ENCODE measurements at regions not wholly inside any gene's neighbourhood (a gene's known extent, or its start where the extent isn't known, plus 50 kb on each side); places are given as distances from the start of the nearest gene placed in this dataset.

GRCh38 chr12:112573141-112573540 is 154.4 kb downstream of the PTPN11 start:
- Histone ChIP-seq H3K27me3 (ENCODE audit: control insufficient read depth in 3 of 3, insufficient read depth in 3 of 3, low read depth in 1 of 3, low read length in 3 of 3) (peaks cover 5 to 33% (median 25%) of the 10 kb centered on the region in 3 experiments), H3K18ac (ENCODE audit: low read length) (no peak overlapping the region)
- WGBS, 2 donors (ENCODE audit: extremely low coverage in 2 of 2, insufficient read length in 2 of 2, insufficient replicate concordance in 1 of 2), result no CpG with 5 or more reads among the region's 2 CpGs

DNA sequence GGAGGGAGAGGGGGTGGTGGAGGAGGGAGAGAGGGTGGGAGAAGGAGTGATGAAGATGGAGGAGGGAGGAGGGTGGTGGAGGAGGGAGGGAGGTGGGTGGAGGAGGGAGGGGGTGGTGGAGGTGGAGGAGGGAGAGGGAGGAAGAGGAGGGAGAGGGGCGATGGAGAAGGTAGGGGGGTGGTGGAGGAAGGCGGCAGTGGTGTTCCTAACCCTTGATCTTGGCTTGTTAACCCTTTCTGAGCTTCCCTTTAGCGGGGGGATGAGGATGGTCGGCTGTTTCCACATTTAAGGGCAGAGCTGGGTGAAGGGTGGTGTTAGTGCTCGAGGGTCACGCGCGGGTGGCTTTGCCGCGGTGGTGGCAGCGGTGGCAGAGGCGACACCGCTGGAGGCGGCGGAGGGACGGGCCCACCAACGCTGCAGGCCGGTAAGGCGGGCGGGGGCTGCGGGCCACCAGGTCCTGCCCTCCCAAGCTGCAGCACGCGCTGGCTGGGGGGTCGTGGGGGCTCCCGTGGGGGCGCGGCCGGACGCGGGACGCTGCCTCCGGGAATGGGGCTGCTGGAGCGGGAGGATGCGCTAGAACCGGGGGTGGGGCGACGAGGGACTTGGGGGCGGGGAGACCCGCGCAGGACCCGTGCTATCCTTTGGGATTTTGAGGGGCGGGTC is 156.3 kb downstream of the PTPN11 start:
- no peak overlapping the region for H2BK120ac ChIP-seq (ENCODE audit: low read depth, low read length)
- no peak overlapping the region for H4K8ac ChIP-seq (ENCODE audit: low read depth, low read length)
- WGBS, 2 donors (ENCODE audit: extremely low coverage in 2 of 2, insufficient read length in 2 of 2, insufficient replicate concordance in 1 of 2), result no CpG with 5 or more reads among the region's 42 CpGs
- H3K9me3 ChIP-seq (replicated peaks in 1 of 2; ENCODE audit: control insufficient read depth in 2 of 2, insufficient read depth in 1 of 2, low read depth in 1 of 2, low read length in 2 of 2), result peaks cover 0 to 5% of the 10 kb centered on the region in 2 donors
- peak overlapping the region; percentile 92 for H3K23ac ChIP-seq (ENCODE audit: low read depth, low read length, poor library complexity)
- peaks cover 6 to 11% of the 10 kb centered on the region in 2 donors for H3K4me1 ChIP-seq (ENCODE audit: control insufficient read depth in 2 of 2, insufficient read depth in 1 of 2, low read depth in 1 of 2, low read length in 2 of 2)
- H3K79me1 ChIP-seq (ENCODE audit: low read depth, low read length), result peaks cover 3% of the 10 kb centered on the region
- H3K36me3 ChIP-seq (replicated peaks in 1 of 2; ENCODE audit: control insufficient read depth in 2 of 2, insufficient read depth in 2 of 2, low read length in 2 of 2), result no peaks in the 10 kb centered on the region
- no peak overlapping the region for H3K27ac ChIP-seq (replicated peaks; ENCODE audit: low read length)
- H2AFZ ChIP-seq (ENCODE audit: low read length), result peak overlapping the region; percentile 56
- H3K4me2 ChIP-seq (ENCODE audit: insufficient read depth, low read length, poor library complexity, severe bottlenecking), result peak overlapping the region; percentile 52
- H3K4me3 ChIP-seq (ENCODE audit: low read length in 2 of 2), result peak overlapping the region in 1 of 2 donors; percentile 70
- no peak overlapping the region for H3K4ac ChIP-seq (ENCODE audit: low read length)
- DNase-seq (ENCODE audit: low spot score), result no peak
- peak overlapping the region; percentile 17 for H2BK12ac ChIP-seq (ENCODE audit: low read length)
- no peak overlapping the region for H4K91ac ChIP-seq (ENCODE audit: low read depth, low read length, poor library complexity)
- H3K27me3 ChIP-seq (ENCODE audit: control insufficient read depth in 3 of 3, insufficient read depth in 3 of 3, low read depth in 1 of 3, low read length in 3 of 3), result peaks cover 5 to 33% (median 25%) of the 10 kb centered on the region in 3 experiments
- no peak overlapping the region for H2BK15ac ChIP-seq (ENCODE audit: low read length)
- H3K14ac ChIP-seq (ENCODE audit: low read length), result peak overlapping the region; percentile 92
- peak overlapping the region; percentile 31 for H2BK5ac ChIP-seq (ENCODE audit: low read length)
- no peak overlapping the region for H3K9ac ChIP-seq (ENCODE audit: low read depth, low read length, poor library complexity)
- H2AK5ac ChIP-seq (ENCODE audit: low read depth, low read length), result peak overlapping the region; percentile 34
- H3K18ac ChIP-seq (ENCODE audit: low read length), result peak overlapping the region; percentile 95

More at GRCh38 chr12:112573141-112573540, 154.4 kb downstream of the PTPN11 start:
- H3K36me3 ChIP-seq (replicated peaks in 1 of 2; ENCODE audit: control insufficient read depth in 2 of 2, insufficient read depth in 2 of 2, low read length in 2 of 2), result no peaks in the 10 kb centered on the region
- peaks cover 6 to 11% of the 10 kb centered on the region in 2 donors for H3K4me1 ChIP-seq (ENCODE audit: control insufficient read depth in 2 of 2, insufficient read depth in 1 of 2, low read depth in 1 of 2, low read length in 2 of 2)
- H2BK120ac ChIP-seq (ENCODE audit: low read depth, low read length), result no peak overlapping the region
- H4K8ac ChIP-seq (ENCODE audit: low read depth, low read length), result no peak overlapping the region
- no peak overlapping the region for H3K4me3 ChIP-seq (ENCODE audit: low read length in 2 of 2)
- H4K91ac ChIP-seq (ENCODE audit: low read depth, low read length, poor library complexity), result no peak overlapping the region
- peaks cover 3% of the 10 kb centered on the region for H3K79me1 ChIP-seq (ENCODE audit: low read depth, low read length)
- no peak overlapping the region for H3K27ac ChIP-seq (replicated peaks; ENCODE audit: low read length)
- H3K23ac ChIP-seq (ENCODE audit: low read depth, low read length, poor library complexity), result no peak overlapping the region
- no peak overlapping the region for H3K9ac ChIP-seq (ENCODE audit: low read depth, low read length, poor library complexity)
- no peak overlapping the region for H3K4ac ChIP-seq (ENCODE audit: low read length)
- no peak overlapping the region for H3K14ac ChIP-seq (ENCODE audit: low read length)
- H2AFZ ChIP-seq (ENCODE audit: low read length), result no peak overlapping the region
- H2AK5ac ChIP-seq (ENCODE audit: low read depth, low read length), result no peak overlapping the region
- H2BK15ac ChIP-seq (ENCODE audit: low read length), result no peak overlapping the region
- H2BK5ac ChIP-seq (ENCODE audit: low read length), result no peak overlapping the region
- no peak overlapping the region for H3K4me2 ChIP-seq (ENCODE audit: insufficient read depth, low read length, poor library complexity, severe bottlenecking)
- H2BK12ac ChIP-seq (ENCODE audit: low read length), result no peak overlapping the region
- peaks cover 0 to 5% of the 10 kb centered on the region in 2 donors for H3K9me3 ChIP-seq (replicated peaks in 1 of 2; ENCODE audit: control insufficient read depth in 2 of 2, insufficient read depth in 1 of 2, low read depth in 1 of 2, low read length in 2 of 2)
- no peak for DNase-seq (ENCODE audit: low spot score)

GRCh38 chr12:112575559-112576067 is 156.9 kb downstream of the PTPN11 start:
- no peak overlapping the region for H4K8ac ChIP-seq (ENCODE audit: low read depth, low read length)
- DNase-seq (ENCODE audit: low spot score), result no peak
- peaks cover 3% of the 10 kb centered on the region for H3K79me1 ChIP-seq (ENCODE audit: low read depth, low read length)
- H3K4me3 ChIP-seq (ENCODE audit: low read length in 2 of 2), result no peak overlapping the region
- no peak overlapping the region for H2BK15ac ChIP-seq (ENCODE audit: low read length)
- H3K4ac ChIP-seq (ENCODE audit: low read length), result no peak overlapping the region
- H2BK120ac ChIP-seq (ENCODE audit: low read depth, low read length), result no peak overlapping the region
- no peak overlapping the region for H2BK12ac ChIP-seq (ENCODE audit: low read length)
- H3K23ac ChIP-seq (ENCODE audit: low read depth, low read length, poor library complexity), result no peak overlapping the region
- WGBS, 2 donors (ENCODE audit: extremely low coverage in 2 of 2, insufficient read length in 2 of 2, insufficient replicate concordance in 1 of 2), result no CpG with 5 or more reads among the region's 22 CpGs
- H2AK5ac ChIP-seq (ENCODE audit: low read depth, low read length), result no peak overlapping the region
- no peak overlapping the region for H3K27ac ChIP-seq (replicated peaks; ENCODE audit: low read length)
- H3K4me1 ChIP-seq (ENCODE audit: control insufficient read depth in 2 of 2, insufficient read depth in 1 of 2, low read depth in 1 of 2, low read length in 2 of 2), result peaks cover 6 to 11% of the 10 kb centered on the region in 2 donors
- H3K18ac ChIP-seq (ENCODE audit: low read length), result no peak overlapping the region
- H3K4me2 ChIP-seq (ENCODE audit: insufficient read depth, low read length, poor library complexity, severe bottlenecking), result peak overlapping the region; percentile 52
- H3K27me3 ChIP-seq (ENCODE audit: control insufficient read depth in 3 of 3, insufficient read depth in 3 of 3, low read depth in 1 of 3, low read length in 3 of 3), result peaks cover 5 to 33% (median 25%) of the 10 kb centered on the region in 3 experiments
- H2BK5ac ChIP-seq (ENCODE audit: low read length), result no peak overlapping the region
- no peak overlapping the region for H3K9ac ChIP-seq (ENCODE audit: low read depth, low read length, poor library complexity)
- no peaks in the 10 kb centered on the region for H3K36me3 ChIP-seq (replicated peaks in 1 of 2; ENCODE audit: control insufficient read depth in 2 of 2, insufficient read depth in 2 of 2, low read length in 2 of 2)
- H2AFZ ChIP-seq (ENCODE audit: low read length), result peak overlapping the region; percentile 56
- peaks cover 0 to 5% of the 10 kb centered on the region in 2 donors for H3K9me3 ChIP-seq (replicated peaks in 1 of 2; ENCODE audit: control insufficient read depth in 2 of 2, insufficient read depth in 1 of 2, low read depth in 1 of 2, low read length in 2 of 2)
- no peak overlapping the region for H3K14ac ChIP-seq (ENCODE audit: low read length)
- H4K91ac ChIP-seq (ENCODE audit: low read depth, low read length, poor library complexity), result no peak overlapping the region

DNA sequence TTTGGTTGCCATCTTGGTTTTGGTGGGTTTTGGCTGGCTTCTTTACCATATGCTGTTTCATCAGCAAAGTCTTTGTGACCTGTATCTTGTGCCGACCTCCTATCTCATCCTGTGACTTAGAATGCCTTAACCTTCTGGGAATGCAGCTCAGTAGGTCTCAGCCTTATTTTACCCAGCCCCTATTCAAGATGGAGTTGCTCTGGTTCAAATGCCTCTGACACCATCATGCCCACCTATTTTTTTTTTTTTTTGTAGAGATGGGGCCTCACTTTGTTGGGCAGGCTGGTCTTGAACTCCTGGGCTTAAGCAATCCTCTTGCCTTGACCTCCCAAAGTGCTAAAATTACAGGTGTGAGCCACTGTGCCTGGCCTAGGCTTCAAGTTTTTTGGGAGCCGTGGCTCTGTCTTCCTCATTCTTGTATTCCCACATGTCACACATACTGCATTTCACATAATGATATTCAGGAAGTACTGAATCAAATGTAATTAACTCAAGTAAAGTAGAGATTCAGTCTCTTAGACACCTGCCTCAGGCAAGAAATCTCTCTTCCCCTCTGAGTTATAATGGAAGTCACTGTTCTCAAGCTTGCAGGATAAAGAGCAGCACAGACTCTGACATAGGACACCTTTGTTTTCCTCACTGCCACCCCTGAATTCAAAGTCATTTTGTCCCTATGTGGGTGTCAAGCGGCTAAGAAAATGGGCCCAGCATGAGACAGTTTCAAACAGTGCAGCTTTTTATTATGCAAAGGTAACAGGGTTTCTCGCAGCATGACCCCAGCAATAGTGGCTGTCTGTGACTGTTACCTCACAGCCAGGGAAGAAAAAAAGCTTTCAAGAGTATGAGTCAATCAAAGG is 159.0 kb downstream of the PTPN11 start:
- Histone ChIP-seq H3K79me1 (ENCODE audit: low read depth, low read length) (peaks cover 3% of the 10 kb centered on the region), H3K4ac (ENCODE audit: low read length) (no peak overlapping the region), H3K23ac (ENCODE audit: low read depth, low read length, poor library complexity) (no peak overlapping the region), H3K27ac (replicated peaks; ENCODE audit: low read length) (no peak overlapping the region), H3K4me3 (ENCODE audit: low read length in 2 of 2) (no peak overlapping the region), H2BK120ac (ENCODE audit: low read depth, low read length) (no peak overlapping the region), H3K14ac (ENCODE audit: low read length) (no peak overlapping the region), H3K18ac (ENCODE audit: low read length) (no peak overlapping the region), H2BK12ac (ENCODE audit: low read length) (no peak overlapping the region), H3K9ac (ENCODE audit: low read depth, low read length, poor library complexity) (no peak overlapping the region), H3K36me3 (replicated peaks in 1 of 2; ENCODE audit: control insufficient read depth in 2 of 2, insufficient read depth in 2 of 2, low read length in 2 of 2) (no peaks in the 10 kb centered on the region), H3K4me1 (ENCODE audit: control insufficient read depth in 2 of 2, insufficient read depth in 1 of 2, low read depth in 1 of 2, low read length in 2 of 2) (peaks cover 6 to 11% of the 10 kb centered on the region in 2 donors), H2AFZ (ENCODE audit: low read length) (no peak overlapping the region), H4K91ac (ENCODE audit: low read depth, low read length, poor library complexity) (no peak overlapping the region), H2BK5ac (ENCODE audit: low read length) (no peak overlapping the region), H3K27me3 (ENCODE audit: control insufficient read depth in 3 of 3, insufficient read depth in 3 of 3, low read depth in 1 of 3, low read length in 3 of 3) (peaks cover 5 to 33% (median 24%) of the 10 kb centered on the region in 3 experiments), H2AK5ac (ENCODE audit: low read depth, low read length) (no peak overlapping the region), H3K9me3 (replicated peaks in 1 of 2; ENCODE audit: control insufficient read depth in 2 of 2, insufficient read depth in 1 of 2, low read depth in 1 of 2, low read length in 2 of 2) (peaks cover 0 to 5% of the 10 kb centered on the region in 2 donors), H3K4me2 (ENCODE audit: insufficient read depth, low read length, poor library complexity, severe bottlenecking) (no peak overlapping the region), H2BK15ac (ENCODE audit: low read length) (no peak overlapping the region), H4K8ac (ENCODE audit: low read depth, low read length) (no peak overlapping the region)
- WGBS, 2 donors (ENCODE audit: extremely low coverage in 2 of 2, insufficient read length in 2 of 2, insufficient replicate concordance in 1 of 2), result no CpG with 5 or more reads among the region's 4 CpGs
- no peak for DNase-seq (ENCODE audit: low spot score)

All from neuronal stem cell (in vitro differentiated cells).